SK-N-SH (cell line): ENCODE measurements at regions not wholly inside any gene's neighbourhood (a gene's known extent, or its start where the extent isn't known, plus 50 kb on each side); places are given as distances from the start of the nearest gene placed in this dataset.

ENCODE experiments used
- CTCF ChIA-PET: fragments of 300-600, 350-600 bp; formaldehyde crosslinking; extraction: SDS; loops from one replicate; lab custom pipeline; 2021; lab: Yijun Ruan, JAX
- POLR2A ChIA-PET: fragments of 350-600 bp; sonication (Branson Sonifier 250); formaldehyde crosslinking; extraction: SDS; loops from one replicate; lab custom pipeline; 2020; ENCODE audit warnings: antibody characterized with exemption, inconsistent platforms; lab: Yijun Ruan, JAX
- DNase-seq: peaks from one replicate; pipeline ENCODE4 v3.0.0; 2012
- H2AFZ ChIP-seq: fragments of 200-600 bp; sonication (generic); 2 replicates; pipeline ENCODE4 v1.8.1; 2016; ENCODE audit warnings: antibody characterized with exemption, mild to moderate bottlenecking, low read depth
- H3F3A ChIP-seq: fragments of 200-600 bp; sonication (generic); replicated peaks from 2 replicates; pipeline ENCODE3; 2016; ENCODE audit warnings: antibody characterized with exemption, mild to moderate bottlenecking; ENCODE audit not compliant: insufficient read depth
- H3K27ac ChIP-seq, 2 experiments: fragments of 200-500 bp in 1 of 2; fragments of 200-600 bp in 1 of 2; sonication (Bioruptor generic) in 1 of 2; sonication (generic), shearing (Covaris generic) in 1 of 2; 2 replicates each; pipeline versions ENCODE4 v1.5.1 to v1.6.1; 2014 to 2016; ENCODE audit warnings: low read depth in 2 of 2, inconsistent platforms in 1 of 2, low read length in 1 of 2, mild to moderate bottlenecking in 1 of 2, mixed read lengths in 1 of 2
- H3K27me3 ChIP-seq: fragments of 200-600 bp; sonication (generic), shearing (Covaris generic); 2 replicates; pipeline ENCODE4 v1.6.1; 2016; ENCODE audit warnings: mixed run types; ENCODE audit not compliant: insufficient read depth
- H3K36me3 ChIP-seq, 2 experiments: fragments of 200-500 bp in 1 of 2; fragments of 200-600 bp in 1 of 2; sonication (Bioruptor generic) in 1 of 2; sonication (generic) in 1 of 2; replicated peaks in 1 of 2; 2 replicates each; pipeline versions ENCODE3 to v1.5.1; 2014 to 2016; ENCODE audit warnings: low read length in 1 of 2, mild to moderate bottlenecking in 1 of 2; ENCODE audit not compliant: insufficient read depth in 2 of 2, control insufficient read depth in 1 of 2
- H3K4me1 ChIP-seq, 2 experiments: fragments of 200-500 bp in 1 of 2; fragments of 200-600 bp in 1 of 2; sonication (Bioruptor generic) in 1 of 2; sonication (generic), shearing (Covaris generic) in 1 of 2; 2 replicates each; pipeline versions ENCODE4 v1.5.1 to v1.6.1; 2014 to 2016; ENCODE audit warnings: low read depth in 1 of 2, low read length in 1 of 2, mixed run types in 1 of 2; ENCODE audit not compliant: insufficient read depth in 2 of 2, control insufficient read depth in 1 of 2
- H3K4me2 ChIP-seq: fragments of 200-600 bp; sonication (generic), shearing (Covaris generic); 2 replicates; pipeline ENCODE4 v1.6.1; 2017; ENCODE audit warnings: mixed run types
- H3K4me3 ChIP-seq, 2 experiments: fragments of 200-500 bp in 1 of 2; fragments of 200-600 bp in 1 of 2; sonication (Bioruptor generic) in 1 of 2; sonication (generic), shearing (Covaris generic) in 1 of 2; 2 replicates each; pipeline versions ENCODE4 v1.5.1 to v1.8.1; 2014 to 2016; ENCODE audit warnings: low read depth in 2 of 2, inconsistent platforms in 1 of 2, low read length in 1 of 2, mild to moderate bottlenecking in 1 of 2, mixed read lengths in 1 of 2, moderate library complexity in 1 of 2
- H3K79me2 ChIP-seq: fragments of 200-600 bp; sonication (generic); 2 replicates; pipeline ENCODE4 v1.8.1; 2017; ENCODE audit warnings: mild to moderate bottlenecking; ENCODE audit not compliant: insufficient read depth
- H3K9ac ChIP-seq: fragments of 200-600 bp; sonication (generic); 2 replicates; pipeline ENCODE4 v1.6.1; 2017; ENCODE audit warnings: mixed run types
- H3K9me2 ChIP-seq: fragments of 200-600 bp; sonication (generic); 2 replicates; pipeline ENCODE4 v1.6.1; 2017; ENCODE audit warnings: mixed run types
- H3K9me3 ChIP-seq: fragments of 200-600 bp; sonication (generic); 2 replicates; pipeline ENCODE4 v1.6.1; 2017; ENCODE audit warnings: mixed run types, mild to moderate bottlenecking, moderate library complexity
- H4K20me1 ChIP-seq: fragments of 200-600 bp; sonication (generic); 2 replicates; pipeline ENCODE4 v1.6.1; 2017; ENCODE audit warnings: mild to moderate bottlenecking, mixed run types; ENCODE audit not compliant: insufficient read depth
- ELF1 ChIP-seq: IDR thresholded peaks from 2 replicates; pipeline ENCODE4 v1.4.0; 2012
- EZH2phosphoT487 ChIP-seq: fragments of 200-600 bp; sonication (generic); IDR thresholded peaks from 2 replicates; pipeline ENCODE4 v1.6.1; 2017; ENCODE audit warnings: low read depth, mixed run types, mild to moderate bottlenecking, antibody characterized with exemption, moderate library complexity, borderline replicate concordance
- FOSL2 ChIP-seq: IDR thresholded peaks from 2 replicates; pipeline ENCODE4 v1.4.0; 2012; ENCODE audit warnings: low read depth, mild to moderate bottlenecking, moderate library complexity, borderline replicate concordance
- FOXM1 ChIP-seq: IDR thresholded peaks from 2 replicates; pipeline ENCODE4 v1.4.0; 2012; ENCODE audit warnings: low read depth, mild to moderate bottlenecking
- GABPA ChIP-seq: IDR thresholded peaks from 2 replicates; pipeline ENCODE4 v1.4.0; 2012; ENCODE audit warnings: low read depth, mild to moderate bottlenecking
- GATA2 ChIP-seq: sonication (generic); formaldehyde crosslinking; IDR thresholded peaks from 2 replicates; pipeline ENCODE4 v1.5.0; 2020; ENCODE audit warnings: mild to moderate bottlenecking, missing genetic modification reagents
- MAX ChIP-seq: IDR thresholded peaks from 2 replicates; pipeline ENCODE4 v1.4.0; 2012; ENCODE audit warnings: low read depth
- MEF2A ChIP-seq: IDR thresholded peaks from 2 replicates; pipeline ENCODE4 v1.4.0; 2012; ENCODE audit warnings: low read depth, borderline replicate concordance
- MXI1 ChIP-seq: IDR thresholded peaks from 2 replicates; pipeline ENCODE4 v1.6.1; 2012; ENCODE audit warnings: mild to moderate bottlenecking, low read depth, low read length, improper control_type of control experiment
- NRF1 ChIP-seq: IDR thresholded peaks from 2 replicates; pipeline ENCODE4 v1.6.1; 2012; ENCODE audit warnings: low read depth, mild to moderate bottlenecking, low read length
- PBX3 ChIP-seq: IDR thresholded peaks from 2 replicates; pipeline ENCODE4; 2012
- RAD21 ChIP-seq: IDR thresholded peaks from 2 replicates; pipeline ENCODE4 v1.6.1; 2012; ENCODE audit warnings: mild to moderate bottlenecking, low read length
- RCOR1 ChIP-seq: fragments of 150-350 bp; IDR thresholded peaks from 2 replicates; pipeline ENCODE4 v1.6.1; 2017; ENCODE audit warnings: antibody characterized with exemption, low read length
- REST ChIP-seq: IDR thresholded peaks from 2 replicates; pipeline ENCODE4 v1.6.1; 2012; ENCODE audit warnings: mild to moderate bottlenecking, low read depth, low read length, moderate library complexity
- RFX5 ChIP-seq: IDR thresholded peaks from 2 replicates; pipeline ENCODE4 v1.6.1; 2012; ENCODE audit warnings: mild to moderate bottlenecking, improper control_type of control experiment, low read length
- TAF1 ChIP-seq: IDR thresholded peaks from 2 replicates; pipeline ENCODE4 v1.6.1; 2012; ENCODE audit warnings: low read depth, mild to moderate bottlenecking, low read length, moderate library complexity, borderline replicate concordance
- TEAD4 ChIP-seq: IDR thresholded peaks from 2 replicates; pipeline ENCODE4 v1.4.0; 2012; ENCODE audit warnings: mild to moderate bottlenecking, borderline replicate concordance; ENCODE audit not compliant: insufficient read depth
- YY1 ChIP-seq: IDR thresholded peaks from 2 replicates; pipeline ENCODE4 v1.4.0; 2012; ENCODE audit warnings: low read depth, mild to moderate bottlenecking
- ZBTB33 ChIP-seq: IDR thresholded peaks from 2 replicates; pipeline ENCODE4 v1.4.0; 2012; ENCODE audit warnings: low read depth, borderline replicate concordance
- WGBS: methylation state at CpG from one replicate; pipeline ENCODE4 v1.1.6; 2017; ENCODE audit warnings: low lambda C conversion rate; 5-methylcytosine and 5-hydroxymethylcytosine counted together

- Histone ChIP-seq H3K27ac (no peak overlapping the region), H2AFZ (no peak overlapping the region), H3K9me3 (no peaks in the 10 kb centered on the region), H3K9me2 (no peaks in the 10 kb centered on the region), H4K20me1 (no peaks in the 10 kb centered on the region), H3K36me3 (no peaks in the 10 kb centered on the region), H3K79me2 (no peaks in the 10 kb centered on the region), H3K9ac (no peak overlapping the region), H3K4me1 (no peaks in the 10 kb centered on the region), H3K27me3 (no peaks in the 10 kb centered on the region), H3K4me2 (no peak overlapping the region), H3K4me3 (no peak overlapping the region), H3F3A (no peaks in the 10 kb centered on the region)
- POLR2A ChIA-PET: no interaction called here
- no peak for TF ChIP-seq REST
- TF ChIP-seq RAD21: no peak
- TF ChIP-seq TAF1: no peak
- TF ChIP-seq EZH2phosphoT487: no peak
- TF ChIP-seq MEF2A: no peak
- no peak for TF ChIP-seq RCOR1
- no peak for TF ChIP-seq FOSL2
- TF ChIP-seq ZBTB33: no peak
- TF ChIP-seq MAX: no peak
- no peak for TF ChIP-seq GATA2 (CRISPR knock-in tag)
- TF ChIP-seq MXI1: no peak
- TF ChIP-seq FOXM1: no peak
- no peak for TF ChIP-seq GABPA
- no peak for TF ChIP-seq RFX5
- TF ChIP-seq TEAD4: no peak
- TF ChIP-seq ELF1: no peak
- TF ChIP-seq NRF1: no peak
- no peak for TF ChIP-seq PBX3
- no peak for TF ChIP-seq YY1
- CTCF ChIA-PET: no interaction called here
- WGBS: 0% methylated on average over 1 of the region's 1 CpG
- no peak for DNase-seq
Observed at GRCh38 chr19:23519031-23519430, 123.8 kb upstream of the ZNF91 start.
